Kidney capillary endothelial cell (primary cell): ENCODE measurements at regions not wholly inside any gene's neighbourhood (a gene's known extent, or its start where the extent isn't known, plus 50 kb on each side); places are given as distances from the start of the nearest gene placed in this dataset.
A peak's percentile ranks its signal among the peaks of the same experiment; 100 is the strongest.

ENCODE experiments used
- DNase-seq: peaks from one replicate; pipeline ENCODE4 v3.0.0-alpha.2; 2018; ENCODE audit warnings: low spot score

GRCh38 chr4:74613266-74613665, 168.3 kb downstream of the AREG start:
- DNase-seq: no peak

GRCh38 chr4:74615411-74615810, 170.5 kb downstream of the AREG start:
- no peak for DNase-seq

- no peak for DNase-seq
These were observed 173.2 kb downstream of the AREG start for GRCh38 chr4:74618166-74618565.

- peak; percentile 59 for DNase-seq
These were observed 173.7 kb downstream of the AREG start for GRCh38 chr4:74618659-74619058.

GRCh38 chr4:74619931-74620702, 174.2 kb downstream of the BTC start:
- no peak for DNase-seq

GRCh38 chr4:74621616-74622015, 172.7 kb downstream of the BTC start:
- no peak for DNase-seq

- DNase-seq: peak; percentile 74
These were observed 171.3 kb downstream of the BTC start for GRCh38 chr4:74623041-74623440.

GRCh38 chr4:74624351-74625151, 169.8 kb downstream of the BTC start:
- peak; percentile 86 for DNase-seq

- peak; percentile 13 for DNase-seq
These were observed 168.3 kb downstream of the BTC start for GRCh38 chr4:74625981-74626380.

GRCh38 chr4:74627093-74627492, 167.2 kb downstream of the BTC start:
- DNase-seq: no peak

- DNase-seq: no peak
These were observed 166.8 kb downstream of the BTC start for GRCh38 chr4:74627504-74627903.

- DNase-seq: no peak
These were observed 165.3 kb downstream of the BTC start for GRCh38 chr4:74628852-74629620.

GRCh38 chr4:74630551-74630950, 163.8 kb downstream of the BTC start:
- no peak for DNase-seq

- DNase-seq: no peak
These were observed 163.0 kb downstream of the BTC start for GRCh38 chr4:74631338-74631737.

- DNase-seq: no peak
These were observed 162.3 kb downstream of the BTC start for GRCh38 chr4:74631988-74632387.

- DNase-seq: no peak
These were observed 161.7 kb downstream of the BTC start for GRCh38 chr4:74632634-74633033.

GRCh38 chr4:74635074-74635473, 159.2 kb downstream of the BTC start:
- DNase-seq: no peak

GRCh38 chr4:74635490-74636123, 158.7 kb downstream of the BTC start:
- DNase-seq: no peak

- DNase-seq: no peak
These were observed 156.3 kb downstream of the BTC start for GRCh38 chr4:74638001-74638400.

- DNase-seq: no peak
These were observed 155.6 kb downstream of the BTC start for GRCh38 chr4:74638689-74639088.

GRCh38 chr4:74640111-74640903, 154.0 kb downstream of the BTC start:
- DNase-seq: no peak
